Natural killer cell treated with Interleukin-12 subunit alpha and Interleukin-12 subunit beta and Interleukin-15 and Interleukin-18, amount 100 ng/mL, for 72 hours (primary cell): ENCODE measurements at regions not wholly inside any gene's neighbourhood (a gene's known extent, or its start where the extent isn't known, plus 50 kb on each side); places are given as distances from the start of the nearest gene placed in this dataset.

Experiments used
- ATAC-seq, 2 donors: fragments of 150-1000 bp; cut with Tn5 transposase in 1 of 2; sonication (Bioruptor Pico), chemical (Tn5 transposase) in 1 of 2; 2 replicates each; pipeline ENCODE4 v1.10.0; 2021
- DNase-seq: peaks from one replicate; pipeline ENCODE4 v3.0.0; 2022; ENCODE audit warnings: low spot score
- H3K27ac Mint-ChIP-seq, 2 donors: 1 replicate in 1 of 2; 2 replicates in 1 of 2; pipeline ENCODE4 v1.8.0; 2022; ENCODE audit warnings: mixed read lengths in 2 of 2, mild to moderate bottlenecking in 1 of 2, moderate library complexity in 1 of 2
- H3K27me3 Mint-ChIP-seq, 2 donors: 1 replicate in 1 of 2; 2 replicates in 1 of 2; pipeline ENCODE4 v1.8.0; 2022; ENCODE audit warnings: mixed read lengths in 2 of 2
- H3K36me3 Mint-ChIP-seq: one replicate; pipeline ENCODE4 v1.8.0; 2022; ENCODE audit warnings: mixed read lengths
- H3K4me1 Mint-ChIP-seq, 2 donors: 1 replicate in 1 of 2; 2 replicates in 1 of 2; pipeline ENCODE4 v1.8.0; 2022; ENCODE audit warnings: low read depth in 2 of 2, mixed read lengths in 2 of 2, mild to moderate bottlenecking in 1 of 2
- H3K4me3 Mint-ChIP-seq: one replicate; pipeline ENCODE4 v1.8.0; 2022; ENCODE audit warnings: mixed read lengths
- H3K9me3 Mint-ChIP-seq: 2 replicates; pipeline ENCODE4 v1.8.0; 2022; ENCODE audit warnings: mixed read lengths

DNA sequence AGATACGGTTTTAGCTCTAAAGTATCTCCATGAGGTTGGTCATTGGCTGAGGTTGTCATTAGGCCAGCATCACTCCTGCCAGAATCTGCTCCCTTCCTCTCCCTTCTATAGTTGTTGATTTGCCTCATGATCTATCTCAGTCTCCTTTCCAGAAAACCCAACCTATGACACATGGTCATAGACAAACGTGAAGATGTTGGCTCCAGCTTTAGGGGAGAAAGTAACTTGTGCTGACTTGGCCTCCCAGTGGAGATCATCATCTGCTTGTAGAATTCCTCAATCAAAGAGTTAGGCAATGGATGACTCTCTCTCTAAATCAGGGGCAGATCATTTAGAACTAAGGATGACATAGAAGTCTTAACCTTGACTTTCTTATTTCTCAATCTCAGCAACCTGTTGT lies 894.4 kb downstream of the TTLL7 start:
- no peaks in the 10 kb centered on the region for H3K36me3 Mint-ChIP-seq
- no peaks in the 10 kb centered on the region for H3K4me1 Mint-ChIP-seq
- DNase-seq, result no peak
- no peak for ATAC-seq
- H3K4me3 Mint-ChIP-seq, result no peak overlapping the region
- no peak overlapping the region for H3K27ac Mint-ChIP-seq
- peaks cover 10% of the 10 kb centered on the region for H3K9me3 Mint-ChIP-seq
- no peaks in the 10 kb centered on the region for H3K27me3 Mint-ChIP-seq

DNA sequence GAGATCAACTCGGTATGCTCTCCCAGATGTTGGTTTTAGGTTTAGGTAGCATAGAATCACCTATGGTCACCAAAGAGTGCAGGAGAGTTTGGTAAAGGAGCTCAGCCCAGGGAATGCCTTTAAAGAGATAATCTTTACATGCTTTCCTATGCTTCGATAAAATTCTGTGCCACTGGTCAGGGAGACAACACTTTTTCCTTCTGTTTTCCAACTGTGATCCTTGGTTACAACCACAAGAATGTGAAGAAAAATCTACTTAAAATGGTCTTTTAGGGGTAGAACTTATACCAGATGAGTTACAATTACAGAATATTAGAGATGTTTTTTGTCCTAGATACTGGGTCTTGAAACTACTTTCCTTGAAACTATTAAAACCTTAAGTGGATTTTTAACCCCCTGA lies 895.6 kb downstream of the TTLL7 start:
- H3K9me3 Mint-ChIP-seq, result peaks cover 4% of the 10 kb centered on the region
- no peaks in the 10 kb centered on the region for H3K4me1 Mint-ChIP-seq
- H3K27ac Mint-ChIP-seq, result no peak overlapping the region
- DNase-seq (no peak), ATAC-seq (no peak)
- H3K27me3 Mint-ChIP-seq, result no peaks in the 10 kb centered on the region
- no peak overlapping the region for H3K4me3 Mint-ChIP-seq
- H3K36me3 Mint-ChIP-seq, result no peaks in the 10 kb centered on the region

DNA sequence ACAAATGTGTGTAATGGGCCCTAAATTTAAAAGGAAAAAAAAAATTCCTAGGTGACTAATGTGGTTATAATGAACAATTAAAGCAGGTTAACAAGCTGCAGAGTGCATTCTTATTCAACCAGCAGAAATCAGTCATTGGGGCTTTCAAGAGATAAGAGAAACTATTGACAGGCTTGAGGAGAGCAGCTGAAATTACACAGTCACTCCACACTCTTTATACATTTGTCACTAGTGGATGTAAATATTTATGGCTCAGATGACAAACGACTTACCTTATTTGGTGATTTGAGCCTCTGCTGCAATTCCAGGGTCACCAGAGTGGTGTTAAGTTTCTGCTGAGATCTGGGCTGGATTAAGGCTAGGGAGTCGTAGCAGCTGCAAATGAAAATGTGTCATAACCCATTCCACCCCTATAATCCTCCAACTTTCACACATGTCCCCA lies 896.3 kb downstream of the TTLL7 start:
- H3K27me3 Mint-ChIP-seq, result no peaks in the 10 kb centered on the region
- no peak for ATAC-seq
- peaks cover 4% of the 10 kb centered on the region for H3K9me3 Mint-ChIP-seq
- H3K4me3 Mint-ChIP-seq, result no peak overlapping the region
- no peaks in the 10 kb centered on the region for H3K36me3 Mint-ChIP-seq
- no peaks in the 10 kb centered on the region for H3K4me1 Mint-ChIP-seq
- H3K27ac Mint-ChIP-seq, result no peak overlapping the region
- DNase-seq, result no peak

DNA sequence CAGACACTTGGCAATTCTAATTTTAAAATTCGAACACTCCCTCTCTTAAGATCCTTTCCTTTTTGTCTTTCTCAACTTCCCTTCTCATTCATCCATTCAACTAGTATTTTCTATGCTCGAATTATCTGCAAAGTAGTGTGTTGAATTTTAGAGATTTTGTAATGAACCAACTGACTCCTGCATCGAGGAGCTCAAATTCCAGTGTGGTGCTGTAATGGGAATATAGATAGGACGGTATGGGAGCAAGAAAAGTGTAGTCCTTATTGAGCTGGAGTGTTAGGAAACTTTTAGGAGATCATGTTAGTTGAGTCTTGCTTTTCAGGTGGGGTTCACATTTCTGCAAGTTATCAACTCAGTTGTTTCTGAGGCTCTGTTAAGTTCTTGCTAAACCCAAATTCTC lies 897.5 kb downstream of the TTLL7 start:
- no peaks in the 10 kb centered on the region for H3K4me1 Mint-ChIP-seq
- H3K27ac Mint-ChIP-seq, result no peak overlapping the region
- no peaks in the 10 kb centered on the region for H3K36me3 Mint-ChIP-seq
- ATAC-seq (no peak), DNase-seq (no peak)
- no peaks in the 10 kb centered on the region for H3K27me3 Mint-ChIP-seq
- peaks cover 4% of the 10 kb centered on the region for H3K9me3 Mint-ChIP-seq
- no peak overlapping the region for H3K4me3 Mint-ChIP-seq

DNA sequence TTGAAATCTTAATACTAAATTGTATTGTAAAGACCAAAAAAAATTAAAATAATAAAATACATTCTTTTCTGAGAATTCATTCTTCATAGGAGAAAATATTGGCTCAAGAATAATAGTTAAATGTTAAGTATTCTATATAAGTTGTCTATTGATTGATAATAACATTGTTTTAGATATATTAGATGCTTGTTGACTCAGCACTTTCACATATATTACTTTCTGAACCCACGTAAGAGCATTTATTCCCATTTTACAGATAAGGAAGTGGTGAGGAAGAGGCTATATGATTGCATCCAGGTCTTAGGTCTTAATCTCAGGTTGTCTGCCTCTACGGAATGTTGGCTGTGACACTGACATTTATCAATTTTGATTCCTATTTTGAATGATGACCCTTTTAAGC lies 898.8 kb downstream of the TTLL7 start:
- H3K27ac Mint-ChIP-seq, result no peak overlapping the region
- H3K27me3 Mint-ChIP-seq, result no peaks in the 10 kb centered on the region
- no peaks in the 10 kb centered on the region for H3K4me1 Mint-ChIP-seq
- no peaks in the 10 kb centered on the region for H3K36me3 Mint-ChIP-seq
- DNase-seq (no peak), ATAC-seq (no peak)
- peaks cover 9% of the 10 kb centered on the region for H3K9me3 Mint-ChIP-seq
- no peak overlapping the region for H3K4me3 Mint-ChIP-seq

DNA sequence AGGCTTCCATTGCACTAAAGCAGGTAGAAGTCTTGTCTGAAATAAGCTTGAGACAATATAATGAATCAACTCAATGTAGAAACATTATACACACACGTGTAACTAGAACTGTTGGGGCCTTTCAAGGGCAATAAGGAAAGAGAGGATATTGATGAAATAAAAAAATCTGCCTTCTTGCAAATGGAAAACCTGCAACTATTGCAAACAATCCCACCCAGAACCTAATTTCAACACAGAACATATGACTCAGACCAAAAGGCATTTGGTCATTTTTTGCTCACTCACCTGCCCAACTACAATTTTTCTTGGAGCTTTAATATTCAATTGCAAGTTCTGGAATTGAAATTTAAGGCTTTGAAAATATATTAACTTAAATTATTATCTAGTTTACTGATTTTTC lies 900.1 kb downstream of the TTLL7 start:
- ATAC-seq, result no peak
- H3K27ac Mint-ChIP-seq, result no peak overlapping the region

DNA sequence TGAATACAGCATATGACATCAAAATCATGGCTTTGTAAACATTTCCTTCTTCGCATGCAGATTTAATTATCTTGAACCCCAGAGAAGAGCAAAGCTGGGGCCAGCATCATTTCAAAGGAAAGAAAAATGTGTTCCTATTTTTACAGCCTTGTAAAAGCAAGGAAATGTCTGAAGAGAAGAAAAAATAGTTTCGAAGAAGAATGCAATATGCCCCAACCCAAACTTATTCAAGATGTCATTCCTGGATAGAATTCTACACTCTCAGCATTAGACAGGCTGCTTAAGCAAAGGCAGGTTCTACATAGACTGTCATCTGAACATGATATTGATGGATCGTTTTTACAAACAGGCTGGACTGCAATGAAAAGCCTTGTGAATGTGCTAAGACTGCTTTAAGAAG lies 900.8 kb downstream of the TTLL7 start:
- no peak overlapping the region for H3K4me3 Mint-ChIP-seq
- peaks cover 9% of the 10 kb centered on the region for H3K9me3 Mint-ChIP-seq
- no peak for DNase-seq
- no peaks in the 10 kb centered on the region for H3K36me3 Mint-ChIP-seq
- H3K27ac Mint-ChIP-seq, result no peak overlapping the region
- H3K4me1 Mint-ChIP-seq, result no peaks in the 10 kb centered on the region
- no peak for ATAC-seq
- H3K27me3 Mint-ChIP-seq, result no peaks in the 10 kb centered on the region

More for the DNA sequence above, 900.1 kb downstream of the TTLL7 start:
- H3K27me3 Mint-ChIP-seq, result no peaks in the 10 kb centered on the region
- no peak for DNase-seq
- peaks cover 9% of the 10 kb centered on the region for H3K9me3 Mint-ChIP-seq
- no peaks in the 10 kb centered on the region for H3K36me3 Mint-ChIP-seq
- no peaks in the 10 kb centered on the region for H3K4me1 Mint-ChIP-seq
- no peak overlapping the region for H3K4me3 Mint-ChIP-seq

DNA sequence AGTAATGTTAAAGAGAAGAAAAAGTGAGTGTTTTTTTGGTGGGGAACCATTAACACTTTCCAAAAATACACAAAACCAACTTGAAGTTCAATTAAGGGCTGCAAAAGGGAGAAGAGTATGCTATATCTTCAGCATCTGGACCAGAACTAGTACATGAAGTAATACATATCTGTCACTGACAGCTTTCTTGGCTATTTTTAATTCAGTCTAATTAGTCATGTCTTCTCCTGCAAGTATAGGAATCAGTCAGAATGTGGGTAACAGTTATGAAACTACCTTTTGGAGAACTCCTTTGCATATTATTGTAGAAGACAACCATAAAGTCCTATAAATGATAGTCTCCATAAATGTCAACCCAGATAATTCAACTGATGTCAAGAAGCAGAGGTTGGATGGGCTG lies 901.2 kb downstream of the TTLL7 start:
- no peak for DNase-seq
- no peaks in the 10 kb centered on the region for H3K27me3 Mint-ChIP-seq
- no peak overlapping the region for H3K4me3 Mint-ChIP-seq
- no peaks in the 10 kb centered on the region for H3K4me1 Mint-ChIP-seq
- ATAC-seq, result no peak
- no peak overlapping the region for H3K27ac Mint-ChIP-seq
- H3K9me3 Mint-ChIP-seq, result peaks cover 9% of the 10 kb centered on the region
- no peaks in the 10 kb centered on the region for H3K36me3 Mint-ChIP-seq

DNA sequence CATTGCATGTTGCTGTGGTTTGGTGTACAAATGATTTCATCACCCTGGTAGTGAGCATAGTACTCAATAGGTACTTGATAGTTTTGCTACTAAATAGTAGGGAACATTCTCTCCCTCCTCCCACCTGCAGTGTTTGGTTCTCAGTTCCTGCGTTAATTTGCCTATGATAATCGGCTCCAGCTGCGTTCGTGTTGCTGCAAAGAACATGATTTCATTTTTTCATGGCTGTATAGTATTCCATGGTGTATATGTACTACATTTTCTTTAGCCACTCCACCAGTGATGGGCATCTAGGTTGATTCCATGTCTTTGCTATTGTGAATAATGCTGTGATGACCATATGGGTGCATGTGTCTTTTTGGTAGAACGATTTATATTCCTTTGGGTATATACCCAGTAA lies 903.4 kb downstream of the TTLL7 start:
- DNase-seq, result no peak
- H3K27ac Mint-ChIP-seq, result no peak overlapping the region
- ATAC-seq, result no peak
- peaks cover 5% of the 10 kb centered on the region for H3K9me3 Mint-ChIP-seq
- H3K4me3 Mint-ChIP-seq, result no peak overlapping the region
- no peaks in the 10 kb centered on the region for H3K27me3 Mint-ChIP-seq
- no peaks in the 10 kb centered on the region for H3K36me3 Mint-ChIP-seq
- H3K4me1 Mint-ChIP-seq, result no peaks in the 10 kb centered on the region

DNA sequence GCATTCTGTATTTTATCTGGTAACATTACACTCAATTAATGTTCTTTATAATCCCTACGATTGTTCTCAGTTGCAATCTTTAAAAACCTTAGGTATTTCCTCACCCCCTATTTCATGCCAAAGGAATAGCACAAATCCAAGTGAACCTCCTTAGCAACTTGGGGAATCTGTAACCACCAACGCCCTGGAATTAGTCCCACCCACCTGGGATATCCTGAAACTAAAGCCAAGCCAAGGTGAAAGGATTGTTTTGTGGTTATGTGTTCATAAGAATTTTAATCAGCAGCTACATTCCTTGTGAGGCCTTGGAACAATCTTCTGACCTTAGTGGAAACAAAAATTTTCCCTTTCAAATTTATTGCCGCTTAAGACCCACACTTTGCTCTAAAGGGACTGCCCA lies 908.7 kb downstream of the TTLL7 start:
- H3K9me3 Mint-ChIP-seq, result no peaks in the 10 kb centered on the region
- no peak for ATAC-seq
- H3K36me3 Mint-ChIP-seq, result no peaks in the 10 kb centered on the region
- no peaks in the 10 kb centered on the region for H3K27me3 Mint-ChIP-seq
- H3K27ac Mint-ChIP-seq, result no peak overlapping the region
- no peaks in the 10 kb centered on the region for H3K4me1 Mint-ChIP-seq
- DNase-seq, result no peak
- no peak overlapping the region for H3K4me3 Mint-ChIP-seq

DNA sequence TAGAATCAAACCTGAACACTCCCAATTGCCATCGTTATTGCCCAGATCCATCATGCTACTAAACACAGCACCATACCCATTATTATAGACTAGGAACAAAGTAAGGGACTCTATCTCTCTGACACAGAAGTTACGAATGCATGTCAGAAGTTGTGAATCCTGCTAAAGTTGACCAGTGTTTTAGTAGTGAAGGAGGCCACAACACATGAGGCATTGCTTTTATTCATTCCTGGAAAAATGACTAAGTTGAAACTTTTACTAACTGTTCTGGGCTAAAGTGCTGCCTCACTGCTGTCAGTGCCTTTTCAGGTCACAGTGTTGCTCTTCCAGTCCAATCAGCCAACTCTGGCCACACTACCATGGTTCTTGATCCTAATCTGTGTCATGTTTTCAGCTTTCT lies 911.1 kb downstream of the TTLL7 start:
- Mint-ChIP-seq H3K4me1 (no peaks in the 10 kb centered on the region), H3K27ac (no peak overlapping the region), H3K9me3 (no peaks in the 10 kb centered on the region), H3K36me3 (no peaks in the 10 kb centered on the region), H3K4me3 (no peak overlapping the region), H3K27me3 (no peaks in the 10 kb centered on the region)
- ATAC-seq, result no peak
- DNase-seq, result no peak

DNA sequence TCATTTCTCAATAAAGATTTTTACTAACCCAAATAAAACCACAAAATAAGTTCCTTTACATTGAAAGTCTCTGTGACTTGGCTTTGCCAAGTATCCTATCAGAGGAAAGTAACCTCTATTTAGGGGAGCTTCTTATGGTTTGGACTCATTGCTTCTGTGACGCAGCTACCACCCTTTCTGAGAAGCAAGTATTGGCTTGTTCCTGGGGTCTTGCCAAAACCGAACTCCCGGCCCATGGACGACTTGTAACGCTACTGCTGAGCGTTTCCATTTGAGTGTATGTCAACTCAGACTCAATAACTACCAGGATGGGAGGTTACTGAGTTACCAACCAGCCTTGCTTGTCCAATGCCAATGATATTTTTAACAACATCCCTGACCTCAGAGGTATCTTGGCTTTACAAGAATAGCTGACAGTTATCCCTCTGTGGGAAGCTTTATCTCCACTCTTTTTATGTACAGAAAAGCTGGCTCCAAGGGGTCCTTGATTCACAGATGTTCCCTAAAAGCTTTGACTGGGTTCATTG lies 911.9 kb downstream of the TTLL7 start:
- Mint-ChIP-seq H3K27ac (no peak overlapping the region), H3K36me3 (no peaks in the 10 kb centered on the region), H3K4me3 (no peak overlapping the region), H3K27me3 (no peaks in the 10 kb centered on the region), H3K9me3 (no peaks in the 10 kb centered on the region), H3K4me1 (no peaks in the 10 kb centered on the region)
- no peak for DNase-seq
- ATAC-seq, result no peak

DNA sequence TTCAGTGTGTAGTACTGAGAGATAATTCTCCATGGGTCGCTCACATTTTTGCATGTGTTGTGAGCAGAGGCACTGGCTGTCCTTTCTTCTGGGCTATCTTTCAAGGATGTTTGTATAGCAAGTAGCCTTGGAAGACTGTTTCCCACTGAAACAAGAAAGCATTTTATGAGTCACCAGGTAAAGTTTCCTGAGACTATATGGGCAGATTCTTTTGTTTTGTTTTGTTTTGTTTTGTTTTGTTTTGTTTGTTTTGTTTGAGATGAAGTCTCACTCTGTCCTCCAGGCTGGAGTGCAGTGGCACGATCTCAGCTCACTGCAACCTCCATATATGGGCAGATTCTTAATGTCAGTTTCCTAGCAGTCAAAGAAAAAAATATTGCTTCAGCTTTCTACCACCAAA lies 912.6 kb downstream of the TTLL7 start:
- H3K36me3 Mint-ChIP-seq, result no peaks in the 10 kb centered on the region
- H3K27me3 Mint-ChIP-seq, result no peaks in the 10 kb centered on the region
- peaks cover 4% of the 10 kb centered on the region for H3K9me3 Mint-ChIP-seq
- no peak overlapping the region for H3K4me3 Mint-ChIP-seq
- no peak for ATAC-seq
- H3K4me1 Mint-ChIP-seq, result no peaks in the 10 kb centered on the region
- DNase-seq, result no peak
- H3K27ac Mint-ChIP-seq, result no peak overlapping the region

DNA sequence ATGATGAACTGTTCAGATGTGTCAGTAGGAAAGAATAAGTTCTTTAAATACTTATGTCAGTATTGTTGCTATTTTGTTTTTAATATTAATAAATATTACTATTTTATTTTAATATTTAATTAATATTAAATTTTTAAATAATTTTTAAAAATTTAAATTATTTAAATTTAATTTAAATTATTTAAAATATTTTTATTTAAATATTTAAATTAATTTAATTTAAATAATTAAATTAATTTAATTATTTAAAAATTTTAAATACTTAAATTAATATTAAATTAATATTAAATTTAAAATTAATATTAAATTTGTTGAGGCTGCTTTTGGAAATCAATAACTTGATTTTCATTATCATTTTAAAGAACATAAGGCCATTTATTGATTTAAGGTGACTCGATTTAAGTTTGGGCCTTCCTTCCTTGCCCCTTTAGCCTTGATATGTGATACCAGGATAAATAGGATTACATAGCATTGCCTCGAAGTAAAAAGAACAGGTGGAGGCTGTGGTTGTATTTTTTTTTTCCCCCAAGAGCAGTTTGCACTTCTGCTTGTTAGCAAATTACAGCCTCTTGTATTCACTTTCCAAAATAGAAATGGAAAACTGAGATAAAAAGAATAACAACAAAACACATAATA lies 915.2 kb downstream of the TTLL7 start:
- Mint-ChIP-seq H3K27ac (no peak overlapping the region), H3K4me1 (no peaks in the 10 kb centered on the region), H3K27me3 (no peaks in the 10 kb centered on the region), H3K36me3 (peaks cover 4% of the 10 kb centered on the region), H3K4me3 (no peak overlapping the region), H3K9me3 (peaks cover 15% of the 10 kb centered on the region)
- no peak for DNase-seq
- ATAC-seq, result no peak

DNA sequence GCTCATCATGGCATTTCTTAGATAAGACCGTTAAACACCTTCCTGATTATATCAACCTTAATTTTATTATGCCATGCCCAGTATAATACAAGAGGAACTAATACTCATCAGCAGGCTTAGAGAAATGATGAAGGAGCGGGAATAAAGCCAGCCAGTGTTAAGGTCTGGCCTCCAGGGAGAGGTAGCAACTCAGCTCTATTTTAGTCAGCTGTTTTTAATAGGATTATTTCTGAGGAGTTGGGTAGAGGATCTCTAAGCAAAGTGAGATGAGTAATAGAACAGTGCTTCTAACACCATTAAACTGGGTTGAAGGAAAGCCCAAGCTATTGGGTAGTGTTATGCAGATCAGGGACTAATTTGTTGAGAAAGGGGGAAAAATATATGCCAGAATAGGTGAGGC lies 921.5 kb downstream of the TTLL7 start:
- H3K36me3 Mint-ChIP-seq, result peaks cover 4% of the 10 kb centered on the region
- H3K27me3 Mint-ChIP-seq, result no peaks in the 10 kb centered on the region
- no peak overlapping the region for H3K4me3 Mint-ChIP-seq
- no peak overlapping the region for H3K27ac Mint-ChIP-seq
- H3K9me3 Mint-ChIP-seq, result peaks cover 23% of the 10 kb centered on the region
- DNase-seq (no peak), ATAC-seq (no peak)
- H3K4me1 Mint-ChIP-seq, result no peaks in the 10 kb centered on the region
